DMS 273 (cell line): ENCODE measurements at regions not wholly inside any gene's neighbourhood (a gene's known extent, or its start where the extent isn't known, plus 50 kb on each side); places are given as distances from the start of the nearest gene placed in this dataset.

ENCODE experiments used
- DNase-seq: peaks from one replicate; lab custom pipeline; 2025; ENCODE audit not compliant: unreplicated experiment; lab: John Stamatoyannopoulos, UW

GRCh38 chr10:113409175-113409574, 143.7 kb upstream of the HABP2 start:
- no peak for DNase-seq

- no peak for DNase-seq
Measured at GRCh38 chr10:113410618-113411017, 142.2 kb upstream of the HABP2 start.

- peak; percentile 14 for DNase-seq
Measured at GRCh38 chr10:113411456-113411855, 141.4 kb upstream of the HABP2 start.

- no peak for DNase-seq
Measured at GRCh38 chr10:113412161-113412560, 140.7 kb upstream of the HABP2 start.

- no peak for DNase-seq
Measured at GRCh38 chr10:113414543-113414942, 138.3 kb upstream of the HABP2 start.

GRCh38 chr10:113415246-113415645, 137.6 kb upstream of the HABP2 start:
- no peak for DNase-seq

- DNase-seq, result no peak
Measured at GRCh38 chr10:113420057-113420732, 132.7 kb upstream of the HABP2 start.

- DNase-seq, result no peak
Measured at GRCh38 chr10:113420733-113421675, 131.8 kb upstream of the HABP2 start.

GRCh38 chr10:113422371-113422770, 130.5 kb upstream of the HABP2 start:
- no peak for DNase-seq

GRCh38 chr10:113423981-113424721, 128.7 kb upstream of the HABP2 start:
- DNase-seq, result no peak

GRCh38 chr10:113425008-113425407, 127.8 kb upstream of the HABP2 start:
- no peak for DNase-seq

- DNase-seq, result no peak
Measured at GRCh38 chr10:113425541-113425951, 127.3 kb upstream of the HABP2 start.

- no peak for DNase-seq
Measured at GRCh38 chr10:113426181-113426877, 126.5 kb upstream of the HABP2 start.

- DNase-seq, result no peak
Measured at GRCh38 chr10:113427236-113427735, 125.6 kb upstream of the HABP2 start.

- peak; percentile 18 for DNase-seq
Measured at GRCh38 chr10:113427811-113428558, 124.9 kb upstream of the HABP2 start.

- no peak for DNase-seq
Measured at GRCh38 chr10:113430634-113431397, 122.0 kb upstream of the HABP2 start.

GRCh38 chr10:113431398-113432160, 121.3 kb upstream of the HABP2 start:
- DNase-seq, result no peak

GRCh38 chr10:113433711-113434110, 119.1 kb upstream of the HABP2 start:
- DNase-seq, result peak; percentile 1
